Chondrocyte (in vitro differentiated cells): ENCODE measurements at regions not wholly inside any gene's neighbourhood (a gene's known extent, or its start where the extent isn't known, plus 50 kb on each side); places are given as distances from the start of the nearest gene placed in this dataset.

Experiments used
- DNase-seq: peaks from one replicate; pipeline ENCODE4 v3.0.0; 2021; ENCODE audit warnings: mixed read lengths, low spot score
- H3K27ac Mint-ChIP-seq: one replicate; pipeline ENCODE4 v1.8.0; 2021; ENCODE audit warnings: mild to moderate bottlenecking, moderate library complexity, mixed read lengths; ENCODE audit not compliant: unreplicated experiment
- H3K27me3 Mint-ChIP-seq: 2 replicates; pipeline ENCODE4 v1.8.0; 2021; ENCODE audit warnings: low read depth, mixed read lengths
- H3K36me3 Mint-ChIP-seq: 2 replicates; pipeline ENCODE4 v1.8.0; 2021; ENCODE audit warnings: low read depth, mixed read lengths
- H3K4me1 Mint-ChIP-seq: 2 replicates; pipeline ENCODE4 v1.8.0; 2021; ENCODE audit warnings: low read depth, mild to moderate bottlenecking, mixed read lengths
- H3K4me3 Mint-ChIP-seq: one replicate; pipeline ENCODE4 v1.8.0; 2021; ENCODE audit warnings: mild to moderate bottlenecking, moderate library complexity, mixed read lengths; ENCODE audit not compliant: unreplicated experiment
- H3K9me3 Mint-ChIP-seq: 2 replicates; pipeline ENCODE4 v1.8.0; 2021; ENCODE audit warnings: low read depth, mixed read lengths
- TF ChIP-seq, protein P1 (sequence below): fragments of 200-600 bp; sonication (generic); IDR thresholded peaks from 2 replicates; pipeline ENCODE4 v1.5.0; 2021; ENCODE audit warnings: antibody characterized with exemption, mild to moderate bottlenecking, moderate library complexity

DNA sequence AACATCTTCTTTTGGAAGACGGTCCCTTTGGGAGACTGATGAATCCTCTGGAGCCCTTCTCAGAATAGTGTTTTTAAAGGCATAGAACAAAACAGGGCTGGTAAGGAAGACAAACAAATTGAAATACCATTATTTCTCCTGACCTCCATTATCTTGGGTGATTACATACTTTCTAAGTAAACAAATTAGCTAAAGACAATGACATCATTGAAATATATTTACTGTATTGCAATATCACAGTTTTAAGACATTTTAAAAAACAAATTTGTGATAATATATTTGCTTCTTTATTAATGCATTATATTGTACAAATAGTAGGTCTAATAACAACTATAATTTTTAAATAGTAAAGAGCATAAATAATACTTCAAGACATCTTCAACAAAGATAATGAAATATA, 152.2 kb upstream of the CDK1 start:
- H3K4me3 Mint-ChIP-seq, result no peak overlapping the region
- H3K27me3 Mint-ChIP-seq, result peaks cover 30% of the 10 kb centered on the region
- TF ChIP-seq, protein P1, sequence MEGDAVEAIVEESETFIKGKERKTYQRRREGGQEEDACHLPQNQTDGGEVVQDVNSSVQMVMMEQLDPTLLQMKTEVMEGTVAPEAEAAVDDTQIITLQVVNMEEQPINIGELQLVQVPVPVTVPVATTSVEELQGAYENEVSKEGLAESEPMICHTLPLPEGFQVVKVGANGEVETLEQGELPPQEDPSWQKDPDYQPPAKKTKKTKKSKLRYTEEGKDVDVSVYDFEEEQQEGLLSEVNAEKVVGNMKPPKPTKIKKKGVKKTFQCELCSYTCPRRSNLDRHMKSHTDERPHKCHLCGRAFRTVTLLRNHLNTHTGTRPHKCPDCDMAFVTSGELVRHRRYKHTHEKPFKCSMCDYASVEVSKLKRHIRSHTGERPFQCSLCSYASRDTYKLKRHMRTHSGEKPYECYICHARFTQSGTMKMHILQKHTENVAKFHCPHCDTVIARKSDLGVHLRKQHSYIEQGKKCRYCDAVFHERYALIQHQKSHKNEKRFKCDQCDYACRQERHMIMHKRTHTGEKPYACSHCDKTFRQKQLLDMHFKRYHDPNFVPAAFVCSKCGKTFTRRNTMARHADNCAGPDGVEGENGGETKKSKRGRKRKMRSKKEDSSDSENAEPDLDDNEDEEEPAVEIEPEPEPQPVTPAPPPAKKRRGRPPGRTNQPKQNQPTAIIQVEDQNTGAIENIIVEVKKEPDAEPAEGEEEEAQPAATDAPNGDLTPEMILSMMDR, result no peak
- H3K4me1 Mint-ChIP-seq, result no peaks in the 10 kb centered on the region
- H3K27ac Mint-ChIP-seq, result no peak overlapping the region
- no peaks in the 10 kb centered on the region for H3K9me3 Mint-ChIP-seq
- no peak for DNase-seq
- no peaks in the 10 kb centered on the region for H3K36me3 Mint-ChIP-seq

DNA sequence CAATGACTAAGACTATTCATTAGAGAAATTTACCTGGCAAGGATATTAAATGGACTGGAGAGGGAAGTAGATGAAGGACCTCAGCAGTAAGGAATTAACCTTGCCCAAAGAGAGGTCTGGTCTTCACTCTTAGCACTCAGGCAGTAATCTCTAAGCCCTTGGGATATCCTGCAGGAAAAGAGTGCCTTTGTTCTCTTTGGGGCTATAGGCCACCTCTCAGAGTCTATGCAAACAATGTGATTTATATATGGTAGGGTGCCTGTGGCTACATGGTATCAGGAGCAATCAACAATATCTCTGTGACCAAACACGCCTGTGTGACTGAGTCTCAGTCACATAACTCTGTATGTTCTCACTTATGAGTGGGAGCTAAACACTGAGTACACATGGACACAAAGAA, 154.7 kb upstream of the CDK1 start:
- TF ChIP-seq, protein P1, result no peak
- no peaks in the 10 kb centered on the region for H3K36me3 Mint-ChIP-seq
- no peak overlapping the region for H3K4me3 Mint-ChIP-seq
- DNase-seq, result no peak
- no peaks in the 10 kb centered on the region for H3K9me3 Mint-ChIP-seq
- no peak overlapping the region for H3K27ac Mint-ChIP-seq
- H3K27me3 Mint-ChIP-seq, result peaks cover 25% of the 10 kb centered on the region
- H3K4me1 Mint-ChIP-seq, result no peaks in the 10 kb centered on the region

DNA sequence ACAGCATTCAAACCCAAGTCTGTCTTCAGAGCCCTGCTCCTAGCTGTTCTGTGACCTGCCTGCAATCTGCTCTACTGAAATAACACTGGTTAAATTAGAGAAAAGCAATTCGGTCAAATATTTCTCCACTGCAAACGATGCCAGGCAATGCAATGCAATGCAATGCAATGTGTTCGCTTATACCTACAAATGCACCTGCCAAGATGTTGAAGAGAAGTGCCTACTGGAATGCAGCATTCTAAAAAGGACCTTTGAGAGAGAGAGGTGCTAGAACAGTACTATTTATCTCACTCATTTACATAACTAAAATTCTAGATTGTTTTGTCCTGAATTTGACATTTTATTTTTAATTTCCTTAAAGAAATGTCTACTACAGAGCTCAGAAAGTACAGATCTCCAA, 157.3 kb upstream of the CDK1 start:
- no peaks in the 10 kb centered on the region for H3K36me3 Mint-ChIP-seq
- no peak overlapping the region for H3K27ac Mint-ChIP-seq
- H3K9me3 Mint-ChIP-seq, result no peaks in the 10 kb centered on the region
- peaks cover 23% of the 10 kb centered on the region for H3K27me3 Mint-ChIP-seq
- H3K4me3 Mint-ChIP-seq, result no peak overlapping the region
- no peak for DNase-seq
- TF ChIP-seq, protein P1, result no peak
- no peaks in the 10 kb centered on the region for H3K4me1 Mint-ChIP-seq

DNA sequence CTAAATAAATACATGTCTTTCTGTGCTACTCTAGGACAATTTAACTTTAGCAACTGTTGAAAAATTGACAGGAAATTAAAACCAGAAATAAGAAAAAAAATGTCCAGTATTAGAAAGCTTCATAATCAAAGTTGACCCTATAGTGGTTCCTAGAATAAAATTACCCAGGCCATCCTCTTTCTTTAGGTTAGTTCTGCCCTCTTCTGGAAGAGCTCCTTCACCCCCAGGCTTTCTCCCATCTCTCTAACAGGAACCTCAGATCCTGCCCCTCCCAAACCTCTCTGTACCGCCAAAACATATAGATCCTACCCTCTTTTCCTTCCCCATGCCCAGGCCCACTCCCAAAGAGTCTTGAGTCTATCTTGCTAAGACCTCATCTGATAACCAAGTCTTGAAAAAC, 159.4 kb upstream of the CDK1 start:
- DNase-seq, result no peak
- H3K27me3 Mint-ChIP-seq, result peaks cover 28% of the 10 kb centered on the region
- no peak overlapping the region for H3K4me3 Mint-ChIP-seq
- no peaks in the 10 kb centered on the region for H3K4me1 Mint-ChIP-seq
- TF ChIP-seq, protein P1, result peak; percentile 10
- no peak overlapping the region for H3K27ac Mint-ChIP-seq
- no peaks in the 10 kb centered on the region for H3K9me3 Mint-ChIP-seq
- no peaks in the 10 kb centered on the region for H3K36me3 Mint-ChIP-seq

DNA sequence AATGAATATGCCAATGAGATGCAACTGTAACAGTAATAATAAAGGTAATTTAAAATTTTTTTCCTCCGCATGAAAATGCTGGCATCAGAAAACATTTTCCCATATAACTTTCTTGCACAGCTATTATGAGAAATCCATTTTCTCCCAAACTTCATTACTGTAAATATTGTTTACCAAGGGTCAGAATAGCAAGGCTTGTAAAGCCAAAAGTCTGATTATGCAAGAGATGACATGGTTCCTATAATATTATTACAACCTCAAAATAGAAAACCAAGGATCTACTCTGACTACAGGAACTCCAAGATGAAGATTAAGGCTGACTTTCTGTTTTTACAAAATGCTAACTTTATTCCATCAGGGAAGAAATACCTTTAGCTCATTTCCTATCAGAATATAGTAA, 162.7 kb upstream of the CDK1 start:
- no peaks in the 10 kb centered on the region for H3K4me1 Mint-ChIP-seq
- TF ChIP-seq, protein P1, result no peak
- no peak overlapping the region for H3K4me3 Mint-ChIP-seq
- DNase-seq, result no peak
- no peaks in the 10 kb centered on the region for H3K9me3 Mint-ChIP-seq
- H3K36me3 Mint-ChIP-seq, result no peaks in the 10 kb centered on the region
- H3K27ac Mint-ChIP-seq, result no peak overlapping the region
- H3K27me3 Mint-ChIP-seq, result peaks cover 24% of the 10 kb centered on the region
